PFSK-1 (cell line): ENCODE measurements at regions not wholly inside any gene's neighbourhood (a gene's known extent, or its start where the extent isn't known, plus 50 kb on each side); places are given as distances from the start of the nearest gene placed in this dataset.

Experiments used
- POLR2AphosphoS5 ChIP-seq: IDR thresholded peaks from 2 replicates; pipeline ENCODE4 v1.6.1; 2012; ENCODE audit warnings: low read depth, mild to moderate bottlenecking, control low read depth, low read length, moderate library complexity
- SIN3A ChIP-seq: IDR thresholded peaks from 2 replicates; pipeline ENCODE4 v1.6.1; 2012; ENCODE audit warnings: mild to moderate bottlenecking, low read length, moderate library complexity, borderline replicate concordance; ENCODE audit not compliant: insufficient read depth
- TAF1 ChIP-seq: IDR thresholded peaks from 2 replicates; pipeline ENCODE4 v1.6.1; 2012; ENCODE audit warnings: low read length, control low read depth, borderline replicate concordance; ENCODE audit not compliant: insufficient read depth
- TF ChIP-seq, protein P1 (sequence below), 2 experiments: IDR thresholded peaks; 2 replicates each; pipeline versions ENCODE4 v1.6.1 to v1.8.0; 2011 to 2012; ENCODE audit warnings: low read depth in 2 of 2, low read length in 2 of 2, control low read depth in 1 of 2, inconsistent platforms in 1 of 2, mild to moderate bottlenecking in 1 of 2, moderate library complexity in 1 of 2; ENCODE audit not compliant: insufficient read depth in 1 of 2

DNA sequence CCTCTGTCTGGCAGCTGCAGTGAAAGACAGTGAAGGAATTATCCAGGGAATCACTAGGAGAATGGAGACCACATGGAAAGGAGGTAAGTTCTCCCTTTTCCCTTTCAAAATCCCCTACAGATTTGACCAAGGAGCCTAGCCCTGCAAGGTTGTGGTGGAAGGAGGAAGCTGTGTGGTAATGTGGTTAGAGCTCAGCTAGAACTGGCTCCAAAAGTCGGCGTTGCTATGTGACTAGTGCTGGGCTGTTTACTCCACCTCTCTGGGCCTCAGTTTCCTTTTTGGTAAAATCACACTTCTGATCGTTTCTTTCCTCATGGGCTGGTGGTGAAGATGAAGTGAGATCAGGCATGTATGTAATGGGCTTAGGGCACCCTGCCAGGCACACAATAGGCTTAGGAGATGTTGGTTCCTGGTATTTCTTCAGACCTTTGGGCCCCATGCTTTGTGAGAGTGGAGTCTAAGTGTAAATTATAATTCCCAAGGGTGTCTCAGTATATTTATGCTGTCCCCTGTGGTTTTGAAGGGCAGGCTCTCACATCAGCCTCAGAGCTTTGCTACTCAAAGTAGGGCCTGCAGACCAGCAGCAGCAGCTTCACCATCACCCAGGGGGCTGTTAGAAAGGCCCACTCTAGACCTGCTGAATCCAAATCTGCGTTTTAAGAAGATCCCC, 183.7 kb upstream of the BCOR start:
- TF ChIP-seq TAF1 = no peak
- TF ChIP-seq SIN3A = no peak
- TF ChIP-seq, protein P1, sequence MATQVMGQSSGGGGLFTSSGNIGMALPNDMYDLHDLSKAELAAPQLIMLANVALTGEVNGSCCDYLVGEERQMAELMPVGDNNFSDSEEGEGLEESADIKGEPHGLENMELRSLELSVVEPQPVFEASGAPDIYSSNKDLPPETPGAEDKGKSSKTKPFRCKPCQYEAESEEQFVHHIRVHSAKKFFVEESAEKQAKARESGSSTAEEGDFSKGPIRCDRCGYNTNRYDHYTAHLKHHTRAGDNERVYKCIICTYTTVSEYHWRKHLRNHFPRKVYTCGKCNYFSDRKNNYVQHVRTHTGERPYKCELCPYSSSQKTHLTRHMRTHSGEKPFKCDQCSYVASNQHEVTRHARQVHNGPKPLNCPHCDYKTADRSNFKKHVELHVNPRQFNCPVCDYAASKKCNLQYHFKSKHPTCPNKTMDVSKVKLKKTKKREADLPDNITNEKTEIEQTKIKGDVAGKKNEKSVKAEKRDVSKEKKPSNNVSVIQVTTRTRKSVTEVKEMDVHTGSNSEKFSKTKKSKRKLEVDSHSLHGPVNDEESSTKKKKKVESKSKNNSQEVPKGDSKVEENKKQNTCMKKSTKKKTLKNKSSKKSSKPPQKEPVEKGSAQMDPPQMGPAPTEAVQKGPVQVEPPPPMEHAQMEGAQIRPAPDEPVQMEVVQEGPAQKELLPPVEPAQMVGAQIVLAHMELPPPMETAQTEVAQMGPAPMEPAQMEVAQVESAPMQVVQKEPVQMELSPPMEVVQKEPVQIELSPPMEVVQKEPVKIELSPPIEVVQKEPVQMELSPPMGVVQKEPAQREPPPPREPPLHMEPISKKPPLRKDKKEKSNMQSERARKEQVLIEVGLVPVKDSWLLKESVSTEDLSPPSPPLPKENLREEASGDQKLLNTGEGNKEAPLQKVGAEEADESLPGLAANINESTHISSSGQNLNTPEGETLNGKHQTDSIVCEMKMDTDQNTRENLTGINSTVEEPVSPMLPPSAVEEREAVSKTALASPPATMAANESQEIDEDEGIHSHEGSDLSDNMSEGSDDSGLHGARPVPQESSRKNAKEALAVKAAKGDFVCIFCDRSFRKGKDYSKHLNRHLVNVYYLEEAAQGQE (IDR thresholded peaks at IDR 0.05; ENCODE audit: insufficient read depth in 1 of 2, low read depth in 2 of 2, low read length in 2 of 2) = no peak
- TF ChIP-seq POLR2AphosphoS5 = no peak
